Neural progenitor cell (in vitro differentiated cells): ENCODE measurements at regions not wholly inside any gene's neighbourhood (a gene's known extent, or its start where the extent isn't known, plus 50 kb on each side); places are given as distances from the start of the nearest gene placed in this dataset.

Source experiments
- DNase-seq: peaks from one replicate; pipeline ENCODE4 v3.0.0-alpha.2; 2016; ENCODE audit warnings: low spot score
- H2AFZ ChIP-seq: fragments of 200-600 bp; sonication (generic); replicated peaks from 2 replicates; pipeline ENCODE4 v1.6.1; 2016; ENCODE audit warnings: antibody characterized with exemption
- H3F3A ChIP-seq: fragments of 200-600 bp; sonication (generic); 2 replicates; pipeline ENCODE4 v1.6.1; 2016; ENCODE audit warnings: antibody characterized with exemption, low read depth
- H3K27ac ChIP-seq: fragments of 200-600 bp; sonication (generic); 2 replicates; pipeline ENCODE4 v1.5.1; 2016; ENCODE audit warnings: mild to moderate bottlenecking
- H3K27me3 ChIP-seq: fragments of 200-600 bp; sonication (generic); 2 replicates; pipeline ENCODE4 v1.6.1; 2016; ENCODE audit warnings: mild to moderate bottlenecking, moderate library complexity
- H3K36me3 ChIP-seq: fragments of 200-600 bp; sonication (generic); 2 replicates; pipeline ENCODE4 v1.5.1; 2016
- H3K4me1 ChIP-seq: fragments of 200-600 bp; sonication (generic); 2 replicates; pipeline ENCODE4 v1.6.1; 2016; ENCODE audit warnings: mixed run types
- H3K4me2 ChIP-seq: fragments of 200-600 bp; sonication (generic); 2 replicates; pipeline ENCODE4 v1.6.1; 2016
- H3K4me3 ChIP-seq: fragments of 200-600 bp; sonication (generic); 2 replicates; pipeline ENCODE4 v1.5.1; 2016
- H3K79me2 ChIP-seq: fragments of 200-600 bp; sonication (generic); 2 replicates; pipeline ENCODE4 v1.6.1; 2016; ENCODE audit warnings: low read depth
- H3K9ac ChIP-seq: fragments of 200-600 bp; sonication (generic); 2 replicates; pipeline ENCODE4 v1.6.1; 2016
- H3K9me3 ChIP-seq: fragments of 200-600 bp; sonication (generic); 2 replicates; pipeline ENCODE4 v1.5.1; 2016; ENCODE audit warnings: low read depth
- H4K20me1 ChIP-seq: fragments of 200-600 bp; sonication (generic); 2 replicates; pipeline ENCODE4 v1.6.1; 2016; ENCODE audit warnings: low read depth
- H3K27ac Mint-ChIP-seq: 3 replicates; pipeline ENCODE4 v1.8.0; 2021; ENCODE audit warnings: mixed read lengths
- H3K27me3 Mint-ChIP-seq: 2 replicates; pipeline ENCODE4 v1.8.0; 2022; ENCODE audit warnings: low read depth, mild to moderate bottlenecking, inconsistent platforms, moderate library complexity, mixed read lengths; ENCODE audit not compliant: insufficient read depth
- H3K36me3 Mint-ChIP-seq: 3 replicates; pipeline ENCODE4 v1.8.0; 2021; ENCODE audit warnings: mixed read lengths
- H3K4me1 Mint-ChIP-seq: 3 replicates; pipeline ENCODE4 v1.8.0; 2021; ENCODE audit warnings: mixed read lengths
- H3K4me3 Mint-ChIP-seq: 3 replicates; pipeline ENCODE4 v1.8.0; 2021; ENCODE audit warnings: mild to moderate bottlenecking, moderate library complexity, mixed read lengths
- H3K9me3 Mint-ChIP-seq: 3 replicates; pipeline ENCODE4 v1.8.0; 2020; ENCODE audit warnings: mixed read lengths
- CTCF ChIP-seq: fragments of 200-600 bp; sonication (generic); IDR thresholded peaks from 2 replicates; pipeline ENCODE4 v1.5.1; 2017; ENCODE audit warnings: antibody characterized with exemption, mild to moderate bottlenecking
- EZH2 ChIP-seq: fragments of 200-600 bp; sonication (generic); IDR thresholded peaks from 2 replicates; pipeline ENCODE4 v1.6.1; 2017; ENCODE audit warnings: antibody characterized with exemption, mild to moderate bottlenecking, moderate library complexity
- EZH2phosphoT487 ChIP-seq: fragments of 200-600 bp; sonication (generic); IDR thresholded peaks from 2 replicates; pipeline ENCODE4 v1.6.1; 2017; ENCODE audit warnings: antibody characterized with exemption

DNA sequence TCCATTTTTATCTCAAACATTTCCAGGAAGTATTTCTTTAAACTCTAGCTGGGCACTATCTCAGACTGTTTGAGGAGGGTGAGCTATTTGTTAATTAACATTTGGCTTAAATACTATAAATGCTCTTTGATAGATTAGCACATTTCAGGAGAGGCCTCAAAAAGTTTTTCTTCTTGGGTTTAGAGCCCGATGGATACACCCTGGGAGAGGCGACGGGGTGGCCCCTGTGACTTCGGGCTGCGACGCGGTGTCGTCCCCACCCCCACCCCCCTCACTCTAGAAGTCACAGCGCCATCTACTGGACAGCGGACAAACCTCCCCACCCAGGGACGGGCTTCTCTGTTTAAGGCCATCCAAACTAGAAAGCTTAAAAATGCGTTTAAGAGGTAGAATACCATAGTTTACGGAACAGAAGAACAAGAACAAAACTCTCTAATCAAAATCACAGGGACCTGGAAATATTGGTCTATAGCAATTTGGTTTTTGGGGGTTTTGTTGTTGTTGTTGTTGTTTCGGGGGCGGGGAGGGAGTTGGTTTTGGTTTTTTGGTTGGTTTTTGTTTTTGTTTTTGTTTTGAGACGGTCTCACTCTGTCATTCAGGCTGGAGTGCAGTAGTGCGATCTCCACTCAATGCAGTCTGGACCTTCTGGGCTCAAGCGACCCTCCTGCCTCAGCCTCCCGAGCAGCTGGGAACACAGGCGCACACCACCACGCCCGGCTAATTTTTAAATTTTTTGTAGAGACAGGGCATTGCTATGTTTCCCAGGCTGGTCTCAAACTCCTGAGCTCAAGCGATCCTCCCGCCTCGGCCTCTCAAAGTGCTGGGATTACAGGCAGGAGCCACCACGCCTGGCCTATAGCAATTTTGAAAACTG lies 254.4 kb downstream of the C16orf95 start:
- no peaks in the 10 kb centered on the region for H3K36me3 Mint-ChIP-seq
- peaks cover 16% of the 10 kb centered on the region for H3K4me1 Mint-ChIP-seq
- DNase-seq, result peak; percentile 94
- no peak overlapping the region for H3K27ac Mint-ChIP-seq
- no peaks in the 10 kb centered on the region for H3K36me3 ChIP-seq
- no peaks in the 10 kb centered on the region for H3K79me2 ChIP-seq
- H3K27me3 Mint-ChIP-seq, result peaks cover 7% of the 10 kb centered on the region
- H3K27ac ChIP-seq, result no peak overlapping the region
- peaks cover 2% of the 10 kb centered on the region for H3K9me3 Mint-ChIP-seq
- peak overlapping the region; percentile 63 for H2AFZ ChIP-seq
- H3K4me2 ChIP-seq, result peak overlapping the region; percentile 63
- peaks cover 4% of the 10 kb centered on the region for H3K4me1 ChIP-seq
- TF ChIP-seq CTCF, result peak; percentile 94
- peak; percentile 37 for TF ChIP-seq EZH2
- TF ChIP-seq EZH2phosphoT487, result no peak
- H4K20me1 ChIP-seq, result no peaks in the 10 kb centered on the region
- H3K4me3 ChIP-seq, result no peak overlapping the region
- H3K9ac ChIP-seq, result no peak overlapping the region
- no peaks in the 10 kb centered on the region for H3K9me3 ChIP-seq
- H3F3A ChIP-seq, result no peaks in the 10 kb centered on the region
- peaks cover 3% of the 10 kb centered on the region for H3K27me3 ChIP-seq
- H3K4me3 Mint-ChIP-seq, result no peak overlapping the region

- no peak overlapping the region for H3K27ac ChIP-seq
- TF ChIP-seq EZH2 (no peak), EZH2phosphoT487 (no peak), CTCF (no peak)
These were observed 253.6 kb downstream of the C16orf95 start for GRCh38 chr16:87063543-87063942.

DNA sequence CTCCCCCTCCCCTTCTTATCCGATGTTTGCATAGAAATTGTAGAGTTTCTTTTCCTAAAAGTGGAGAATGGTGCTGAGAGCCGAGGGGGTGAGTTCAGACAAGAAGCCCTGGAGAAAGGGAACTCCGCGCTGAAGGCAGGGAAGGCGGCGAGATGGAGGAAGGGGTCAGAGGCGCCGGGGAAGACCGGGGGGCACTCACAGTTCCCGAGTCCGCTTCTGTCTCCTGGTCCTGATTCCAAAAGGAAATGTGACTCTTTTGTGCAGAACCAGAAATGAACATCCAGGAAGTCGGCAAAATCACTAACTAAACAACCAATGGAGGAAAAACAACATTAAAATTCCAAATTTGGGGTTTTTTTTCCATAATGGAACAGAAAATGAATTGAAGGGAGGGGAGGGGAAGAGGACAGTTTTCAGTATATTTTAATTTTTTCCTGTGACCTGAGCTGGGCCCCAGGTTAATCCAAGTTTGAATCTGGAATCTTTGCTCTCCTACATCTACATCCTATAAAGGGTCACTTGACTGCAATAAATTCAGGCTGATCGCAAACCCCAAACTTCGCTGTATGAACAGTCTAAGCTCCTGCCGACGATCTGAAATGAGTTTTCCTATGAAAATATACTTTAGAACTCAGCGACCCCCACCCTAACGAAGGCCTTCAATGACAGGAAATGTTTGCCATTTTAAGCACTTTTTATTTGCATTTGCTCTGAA lies 252.3 kb downstream of the C16orf95 start:
- no peak for DNase-seq
- Histone ChIP-seq H3K27ac (no peak overlapping the region), H3F3A (no peaks in the 10 kb centered on the region), H3K4me3 (no peak overlapping the region), H3K79me2 (no peaks in the 10 kb centered on the region), H3K36me3 (no peaks in the 10 kb centered on the region), H2AFZ (no peak overlapping the region), H4K20me1 (no peaks in the 10 kb centered on the region), H3K9me3 (no peaks in the 10 kb centered on the region), H3K4me1 (peaks cover 17% of the 10 kb centered on the region), H3K4me2 (no peak overlapping the region), H3K9ac (no peak overlapping the region), H3K27me3 (peaks cover 3% of the 10 kb centered on the region)
- peaks cover 2% of the 10 kb centered on the region for H3K9me3 Mint-ChIP-seq
- H3K27me3 Mint-ChIP-seq, result peaks cover 11% of the 10 kb centered on the region
- no peak overlapping the region for H3K4me3 Mint-ChIP-seq
- H3K4me1 Mint-ChIP-seq, result peaks cover 36% of the 10 kb centered on the region
- peak overlapping the region; percentile 6 for H3K27ac Mint-ChIP-seq
- TF ChIP-seq EZH2phosphoT487 (no peak), EZH2 (no peak), CTCF (no peak)
- H3K36me3 Mint-ChIP-seq, result no peaks in the 10 kb centered on the region

More at GRCh38 chr16:87063543-87063942, 253.6 kb downstream of the C16orf95 start:
- Histone ChIP-seq H3K27me3 (peaks cover 3% of the 10 kb centered on the region), H3K9me3 (no peaks in the 10 kb centered on the region), H2AFZ (no peak overlapping the region), H3K4me2 (no peak overlapping the region), H3F3A (no peaks in the 10 kb centered on the region), H3K36me3 (no peaks in the 10 kb centered on the region), H3K79me2 (no peaks in the 10 kb centered on the region), H3K4me3 (no peak overlapping the region), H3K9ac (no peak overlapping the region), H4K20me1 (no peaks in the 10 kb centered on the region), H3K4me1 (peaks cover 11% of the 10 kb centered on the region)
- H3K9me3 Mint-ChIP-seq, result peaks cover 2% of the 10 kb centered on the region
- peaks cover 4% of the 10 kb centered on the region for H3K27me3 Mint-ChIP-seq
- peaks cover 24% of the 10 kb centered on the region for H3K4me1 Mint-ChIP-seq
- no peak overlapping the region for H3K27ac Mint-ChIP-seq
- no peak for DNase-seq
- no peak overlapping the region for H3K4me3 Mint-ChIP-seq
- H3K36me3 Mint-ChIP-seq, result no peaks in the 10 kb centered on the region
